HG03442 (cell line): ENCODE measurements at regions not wholly inside any gene's neighbourhood (a gene's known extent, or its start where the extent isn't known, plus 50 kb on each side); places are given as distances from the start of the nearest gene placed in this dataset.

Experiments
- ATAC-seq: cut with Tn5 transposase; IDR thresholded peaks from one replicate; pipeline ENCODE4 v1.9.1; 2021; ENCODE audit warnings: mild to moderate bottlenecking, moderate library complexity; ENCODE audit not compliant: unreplicated experiment

DNA sequence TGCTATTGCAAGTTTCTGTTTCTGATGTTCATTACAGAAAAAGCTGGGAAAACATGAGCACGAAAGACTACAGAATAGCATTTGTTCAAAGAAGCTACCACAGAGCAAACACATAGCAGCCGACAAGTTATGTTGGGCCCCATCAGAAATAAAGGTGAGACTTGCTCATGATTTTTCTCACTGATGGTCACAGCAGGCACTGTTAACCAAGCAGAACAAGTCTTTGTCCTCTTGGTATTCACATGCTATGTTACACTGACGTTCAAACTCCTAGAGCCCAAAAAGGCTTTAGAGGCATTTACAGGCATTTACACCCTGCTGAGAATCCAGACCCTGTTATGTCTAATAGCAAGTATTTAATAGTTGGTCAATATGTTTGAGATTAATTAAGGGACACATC lies 235.0 kb upstream of the HNMT start:
- ATAC-seq: no peak

DNA sequence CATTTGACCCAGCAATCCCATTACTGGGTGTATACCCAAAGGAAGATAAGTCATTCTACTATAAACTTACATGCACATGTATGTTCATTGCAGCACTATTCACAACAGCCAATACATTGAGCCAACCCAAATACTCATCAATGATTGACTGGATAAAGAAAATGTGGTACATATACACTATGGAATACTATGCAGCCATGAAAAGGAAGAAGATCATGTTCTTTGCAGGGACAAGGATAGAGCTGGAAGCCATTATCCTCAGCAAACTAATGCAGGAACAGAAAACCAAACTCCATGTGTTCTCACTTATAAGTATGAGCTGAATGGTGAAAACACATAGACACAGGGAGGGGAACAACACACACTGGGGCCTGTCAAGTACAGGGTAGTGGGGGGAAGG lies 226.7 kb upstream of the HNMT start:
- ATAC-seq: no peak

DNA sequence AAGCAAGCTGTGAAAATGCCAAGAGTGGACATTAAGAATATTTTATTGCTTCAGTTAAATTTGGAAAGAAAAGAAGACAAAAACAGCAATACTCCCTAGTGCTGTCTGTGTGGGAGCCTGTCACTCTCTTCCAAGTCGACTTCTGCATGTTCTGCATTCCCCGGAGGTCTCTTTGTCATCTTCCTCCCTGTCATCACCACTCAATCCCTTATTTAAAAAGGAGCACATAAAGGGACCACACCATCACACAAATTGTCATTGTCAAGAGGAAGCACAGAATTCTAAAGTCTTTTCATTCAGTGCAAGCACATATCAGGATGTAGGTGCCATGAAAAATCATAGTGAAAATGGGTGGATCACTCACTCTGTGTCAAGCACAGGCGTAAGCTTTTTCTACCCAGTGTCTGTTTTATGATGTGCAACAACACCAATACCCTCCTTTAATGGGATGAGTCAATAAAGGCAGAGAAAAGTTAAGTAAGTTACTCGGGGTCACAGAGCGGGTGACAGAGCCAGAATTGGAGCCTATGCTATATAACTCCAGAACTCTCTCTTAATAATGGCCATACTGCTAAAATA lies 222.4 kb upstream of the HNMT start:
- ATAC-seq: no peak

DNA sequence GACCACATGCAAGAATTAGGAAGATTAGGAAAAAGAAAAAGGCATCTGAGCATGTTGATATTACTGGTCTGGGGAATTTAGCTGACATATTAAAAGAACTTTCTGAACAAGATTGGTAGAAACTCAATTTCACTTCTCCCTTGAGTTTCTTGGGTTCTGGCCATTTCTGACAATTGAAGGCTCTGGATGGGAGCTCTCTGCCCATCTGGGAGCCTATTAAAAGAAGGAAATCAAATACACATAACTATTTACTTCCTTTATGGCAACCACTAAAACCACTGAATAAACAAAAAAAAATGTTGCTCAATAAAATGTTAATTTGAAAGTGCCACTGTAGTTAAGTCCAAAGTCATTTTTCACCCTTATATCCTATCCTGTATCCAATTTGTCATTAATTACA lies 216.8 kb upstream of the HNMT start:
- no peak for ATAC-seq

DNA sequence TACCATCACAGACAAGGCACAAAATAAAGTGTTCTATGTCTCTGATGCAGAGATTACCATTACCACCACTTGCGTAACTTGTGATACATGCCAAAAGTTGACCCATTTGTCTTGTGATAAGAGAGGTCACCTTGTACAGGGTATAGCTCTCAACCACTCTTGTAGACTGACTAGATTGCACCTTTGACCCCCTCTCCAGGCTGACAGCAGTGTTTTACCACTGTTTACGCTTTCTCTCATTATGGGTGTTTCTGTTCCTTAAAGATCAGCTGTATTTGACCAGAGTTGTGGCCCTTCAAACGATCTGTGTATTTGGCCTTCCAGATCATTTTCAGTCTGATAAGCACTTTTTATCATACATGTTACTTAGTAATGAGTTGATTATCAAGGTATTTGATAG lies 215.7 kb upstream of the HNMT start:
- ATAC-seq: no peak

DNA sequence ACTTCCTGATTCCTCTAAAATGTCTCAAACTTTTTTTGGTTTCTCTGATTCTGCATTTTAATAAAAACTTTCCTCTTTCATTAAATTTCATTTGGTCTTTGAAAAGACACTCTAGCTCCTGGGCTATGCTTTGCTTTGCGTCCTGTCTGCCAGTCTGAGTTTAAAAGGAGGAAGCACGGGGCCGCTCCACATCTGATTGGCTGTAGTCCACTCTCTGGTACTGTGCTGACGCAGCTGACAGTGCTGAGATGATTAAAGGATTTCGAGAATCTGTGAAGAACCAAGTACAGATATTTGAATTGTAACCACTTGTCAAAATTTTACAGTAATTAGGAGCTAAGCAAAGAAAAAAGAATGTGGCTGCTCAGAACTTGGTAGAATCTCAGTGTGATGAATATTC lies 199.6 kb upstream of the HNMT start:
- no peak for ATAC-seq

DNA sequence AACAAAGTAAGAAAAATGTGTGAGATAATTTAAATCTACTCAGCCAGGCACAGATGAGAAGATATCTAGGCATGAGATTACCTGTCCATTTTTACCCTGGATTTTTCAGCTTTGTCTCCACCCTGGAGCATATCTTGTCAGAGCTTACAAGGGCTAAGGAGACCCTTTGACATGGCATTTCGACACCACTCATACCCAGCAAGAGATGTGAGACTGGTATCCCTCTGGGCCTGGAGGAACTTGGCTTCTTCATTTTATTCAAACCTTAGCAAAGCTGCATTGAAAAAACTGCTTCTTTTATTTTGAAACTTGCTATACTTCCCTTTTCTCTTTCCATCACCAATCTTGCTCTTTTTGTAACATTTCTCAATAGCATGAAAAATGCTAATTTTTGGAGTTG lies 194.9 kb upstream of the HNMT start:
- ATAC-seq: no peak

DNA sequence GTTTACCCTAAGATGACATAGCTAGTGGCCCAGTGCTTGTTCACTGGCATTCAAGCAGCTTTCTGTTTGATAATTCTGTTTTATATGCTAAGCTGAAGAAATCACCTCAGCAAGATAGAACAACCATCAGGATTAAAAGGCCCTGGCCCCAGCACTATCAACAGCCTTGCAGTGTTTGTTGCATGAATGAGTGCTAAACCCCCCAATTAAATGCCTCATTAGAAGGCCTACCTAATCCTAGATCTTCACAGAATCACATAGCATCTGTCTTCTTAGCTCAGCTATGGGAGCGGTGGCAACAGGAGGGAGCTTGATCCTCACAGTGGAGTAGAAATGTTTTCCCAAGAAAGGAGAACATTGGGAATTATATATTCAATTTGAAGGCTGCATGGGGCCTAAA lies 194.1 kb upstream of the HNMT start:
- no peak for ATAC-seq

DNA sequence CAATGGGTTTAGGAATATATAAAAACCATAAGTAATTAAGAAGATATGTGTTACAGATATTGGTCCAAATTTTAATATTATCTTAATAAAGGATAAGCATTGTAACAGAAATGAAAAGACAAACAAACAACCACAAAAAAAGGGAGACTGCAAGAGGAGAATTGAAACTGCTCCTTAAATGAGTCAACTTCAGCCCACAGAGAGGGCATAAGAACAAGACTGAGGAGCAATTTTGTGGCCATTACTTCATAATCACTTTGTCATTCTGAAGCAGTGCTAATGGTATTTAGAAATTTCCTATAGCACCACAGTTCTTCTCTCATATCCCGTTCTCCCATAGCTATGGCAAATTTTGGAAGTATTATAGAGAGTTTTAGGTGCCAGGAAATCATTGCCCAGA lies 193.2 kb upstream of the HNMT start:
- ATAC-seq: no peak

DNA sequence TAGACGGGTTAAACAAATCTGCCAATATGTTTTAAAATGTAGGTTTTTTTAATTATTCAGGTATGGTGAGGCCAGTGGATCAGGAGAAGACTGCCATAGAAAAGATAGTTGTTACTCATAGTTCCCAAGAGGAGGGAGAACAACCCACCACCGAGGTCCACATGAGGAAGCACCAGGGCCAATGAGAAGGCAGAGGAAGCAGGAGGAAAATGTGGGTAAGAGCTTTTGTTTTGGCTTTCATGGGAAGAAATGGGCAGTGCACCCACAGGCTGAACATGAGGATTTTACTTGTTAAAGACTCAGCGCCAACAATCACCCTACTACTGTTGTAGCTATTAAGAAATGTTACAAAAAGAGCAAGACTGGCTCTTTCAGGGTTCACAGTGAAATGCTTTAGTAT lies 191.8 kb upstream of the HNMT start:
- ATAC-seq: no peak

DNA sequence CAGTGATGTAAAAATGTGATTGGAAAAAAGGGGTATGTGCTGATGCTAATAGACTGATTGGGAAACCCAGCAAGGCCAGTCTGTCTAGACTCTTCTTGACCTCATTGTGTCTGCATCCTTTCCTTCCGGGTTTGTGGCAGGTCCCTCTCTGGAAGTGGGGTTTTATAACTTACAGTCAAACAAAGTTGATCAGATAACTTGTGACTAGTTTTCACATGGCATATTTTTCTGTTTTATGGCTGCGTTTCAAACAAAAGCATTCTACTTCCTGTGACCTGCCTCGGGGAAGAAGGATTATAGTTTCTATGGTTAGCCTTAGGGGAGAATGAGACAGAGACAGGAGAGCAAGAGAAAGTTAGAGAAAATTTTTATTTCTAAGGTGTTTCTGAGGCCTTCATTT lies 188.7 kb upstream of the HNMT start:
- no peak for ATAC-seq

DNA sequence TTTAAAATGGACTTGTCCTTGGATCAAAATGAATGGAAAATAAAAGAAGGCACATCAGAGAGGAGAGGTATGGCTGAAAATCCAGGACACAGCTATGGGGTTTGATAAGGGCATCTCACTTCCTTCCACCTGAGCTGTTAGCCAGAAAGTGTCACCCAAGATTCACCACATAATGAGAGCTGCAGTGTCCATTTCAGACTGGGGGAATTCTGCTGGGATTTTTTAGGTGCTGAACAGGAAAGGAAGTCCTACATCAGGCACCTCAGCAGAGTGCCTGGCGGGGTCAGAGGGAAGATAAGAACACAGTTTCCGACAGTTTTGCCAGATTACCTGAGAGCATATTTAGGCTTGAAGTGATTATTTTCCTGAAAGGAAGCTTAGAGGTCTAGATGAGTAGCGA lies 187.6 kb upstream of the HNMT start:
- no peak for ATAC-seq

DNA sequence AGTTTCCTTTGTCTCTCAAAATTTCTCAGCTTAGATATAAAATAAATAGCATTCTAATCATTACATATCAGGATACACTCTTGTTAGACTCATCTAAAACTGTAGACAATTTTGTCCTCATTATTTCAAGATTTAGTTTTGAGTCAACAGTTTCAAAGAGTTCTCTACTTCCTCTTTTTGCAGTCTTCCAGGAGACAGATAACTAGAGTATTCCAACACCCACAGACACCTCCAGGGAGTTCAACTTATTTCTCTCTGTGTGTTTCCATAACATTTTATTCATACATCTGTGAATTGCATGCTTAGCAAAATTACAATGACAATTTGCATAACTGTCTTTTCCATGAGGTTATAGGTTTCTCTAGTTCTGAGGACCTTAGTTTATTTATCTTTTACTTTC lies 166.6 kb upstream of the HNMT start:
- ATAC-seq: peak; percentile 83

DNA sequence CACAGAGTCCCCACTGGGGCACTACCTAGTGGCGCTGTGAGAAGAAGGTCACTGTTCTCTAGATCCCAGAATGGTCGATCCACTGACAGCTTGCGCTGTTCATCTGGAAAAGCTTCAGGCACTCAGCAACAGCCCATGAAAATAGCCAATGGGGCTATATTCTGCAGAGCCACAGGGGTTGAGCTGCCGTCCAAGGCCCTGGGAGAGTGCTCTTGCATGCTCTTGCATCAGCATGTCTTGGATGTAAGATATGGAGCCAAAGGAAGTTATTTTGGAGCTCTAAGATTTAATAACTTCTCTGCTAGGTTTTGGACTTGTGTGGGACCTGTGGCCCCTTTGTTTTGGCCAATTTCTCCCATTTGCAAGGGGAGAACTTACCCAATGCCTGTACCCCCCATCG lies 164.7 kb upstream of the HNMT start:
- no peak for ATAC-seq

DNA sequence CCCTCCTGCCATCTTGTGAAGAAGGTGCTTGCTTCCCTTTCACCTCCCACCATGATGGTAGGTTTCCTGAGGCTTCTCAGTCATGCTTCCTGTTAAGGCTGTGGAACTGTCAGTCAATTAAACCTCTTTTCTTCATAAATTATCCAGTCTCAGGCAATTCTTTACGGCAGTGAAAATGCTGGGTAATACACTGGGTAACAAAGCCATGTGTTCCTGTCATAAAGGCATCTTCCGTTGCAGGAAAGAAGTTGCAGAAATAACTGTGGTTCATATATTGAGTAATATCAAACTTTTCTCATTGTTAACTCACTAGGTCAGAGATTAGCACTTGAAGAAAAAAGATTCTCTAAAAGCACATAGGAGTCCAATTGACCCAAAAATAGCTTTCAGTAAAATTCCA lies 163.9 kb upstream of the HNMT start:
- ATAC-seq: no peak

DNA sequence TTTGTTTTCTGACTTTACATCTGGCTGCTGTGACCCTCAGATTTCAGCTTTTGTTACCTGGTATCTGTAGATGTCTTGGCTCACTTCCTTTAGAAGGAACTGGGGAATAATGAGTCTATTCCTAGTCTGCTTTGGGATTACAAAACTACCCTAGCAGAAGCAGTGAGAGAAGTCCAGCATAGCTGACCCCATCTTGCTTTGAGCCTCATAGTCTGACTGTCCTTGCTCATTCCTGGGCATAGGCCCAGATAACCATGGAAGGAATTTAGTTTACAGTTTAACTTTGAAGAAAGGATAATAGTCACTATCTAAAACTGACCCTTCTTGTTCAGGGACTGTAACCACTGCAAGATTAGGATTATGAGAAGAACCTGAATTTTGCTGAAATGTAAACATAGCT lies 163.0 kb upstream of the HNMT start:
- no peak for ATAC-seq

DNA sequence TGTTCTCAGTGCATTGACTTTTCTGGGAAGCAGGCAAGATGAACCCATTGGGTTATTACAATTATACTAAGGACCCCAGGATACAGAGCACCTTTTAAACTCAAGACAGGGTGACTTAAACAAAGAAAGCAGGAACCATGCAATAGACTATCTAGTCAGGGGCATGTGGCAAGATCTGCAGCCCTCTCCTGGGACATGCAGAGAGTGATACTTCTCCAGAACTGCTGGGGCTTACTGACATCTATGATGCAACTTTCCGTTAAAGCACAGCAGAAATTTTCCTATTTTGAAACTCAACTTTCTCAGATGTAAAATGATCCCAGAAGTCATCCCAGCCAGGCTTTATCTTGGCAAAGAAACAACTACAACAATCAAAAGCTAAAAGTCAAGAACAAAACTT lies 162.2 kb upstream of the HNMT start:
- no peak for ATAC-seq

DNA sequence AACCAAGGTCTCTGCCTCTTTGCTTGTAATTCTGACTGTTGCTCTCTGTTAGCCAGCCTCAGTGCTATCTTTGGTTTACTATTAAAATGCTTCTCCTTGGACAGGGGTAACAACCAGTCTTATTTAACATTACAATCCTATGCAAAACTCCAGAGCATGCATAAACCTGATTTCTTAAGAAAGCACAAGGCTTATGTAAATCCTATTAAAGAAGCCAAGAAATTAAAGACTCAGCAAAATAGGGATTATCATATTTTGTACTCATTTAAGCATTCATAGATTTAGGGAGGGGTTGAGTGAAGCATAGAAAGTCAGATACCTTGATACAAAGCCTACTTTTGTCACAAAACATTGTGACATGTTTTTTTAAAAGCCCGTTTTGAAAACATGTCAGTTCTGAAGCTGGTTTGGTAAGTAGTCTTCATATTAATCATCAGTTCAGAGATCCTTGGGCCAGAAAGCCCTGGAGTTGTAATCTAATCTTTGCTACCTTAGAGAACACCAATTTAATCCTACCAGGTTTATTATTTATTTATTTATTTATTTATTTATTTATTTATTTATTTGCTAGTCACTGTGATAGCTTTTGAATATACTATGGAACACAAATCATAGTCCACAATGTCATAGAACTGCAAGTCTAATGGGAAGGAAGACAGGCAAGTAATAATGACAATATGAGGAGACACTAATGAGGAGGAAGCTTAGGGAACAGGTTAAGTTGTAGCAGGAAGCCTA lies 158.0 kb upstream of the HNMT start:
- ATAC-seq: no peak

DNA sequence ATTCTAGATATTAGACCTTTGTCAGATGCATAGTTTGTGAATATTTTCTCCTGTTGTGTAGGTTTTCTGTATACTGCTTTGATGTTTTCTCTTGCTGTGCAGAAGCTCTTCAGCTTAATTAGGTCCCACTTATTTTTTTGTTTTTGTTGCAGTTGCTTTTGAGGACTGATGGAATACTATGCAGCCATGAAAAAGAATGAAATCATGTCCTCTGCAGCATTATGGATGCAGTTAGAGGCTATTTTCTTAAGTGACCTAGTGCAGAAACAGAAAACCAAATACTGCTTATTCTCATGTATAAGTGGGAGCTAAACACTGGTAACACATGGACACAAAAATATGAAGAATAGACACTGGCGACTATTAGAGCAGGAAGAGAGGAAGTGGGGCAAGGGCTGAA lies 155.0 kb upstream of the HNMT start:
- no peak for ATAC-seq

DNA sequence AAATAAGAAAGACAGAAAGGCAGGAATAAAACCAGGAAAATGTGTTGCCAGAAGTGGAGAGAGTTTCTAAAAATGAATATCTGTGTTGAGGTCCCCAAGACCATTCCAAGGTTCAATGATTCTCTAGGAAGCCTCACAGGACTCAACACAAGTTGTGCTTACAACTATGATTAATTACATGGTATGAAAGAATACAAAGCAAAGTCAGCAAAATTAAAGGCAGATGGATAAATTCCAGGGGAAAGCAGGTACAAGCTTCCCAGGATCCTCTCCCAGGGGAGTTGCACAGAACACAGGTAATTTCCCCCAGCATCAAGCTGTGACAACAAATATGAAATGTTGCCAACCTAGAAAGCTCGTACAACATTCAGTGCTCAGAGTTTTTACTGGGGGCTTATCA lies 154.4 kb upstream of the HNMT start:
- no peak for ATAC-seq

DNA sequence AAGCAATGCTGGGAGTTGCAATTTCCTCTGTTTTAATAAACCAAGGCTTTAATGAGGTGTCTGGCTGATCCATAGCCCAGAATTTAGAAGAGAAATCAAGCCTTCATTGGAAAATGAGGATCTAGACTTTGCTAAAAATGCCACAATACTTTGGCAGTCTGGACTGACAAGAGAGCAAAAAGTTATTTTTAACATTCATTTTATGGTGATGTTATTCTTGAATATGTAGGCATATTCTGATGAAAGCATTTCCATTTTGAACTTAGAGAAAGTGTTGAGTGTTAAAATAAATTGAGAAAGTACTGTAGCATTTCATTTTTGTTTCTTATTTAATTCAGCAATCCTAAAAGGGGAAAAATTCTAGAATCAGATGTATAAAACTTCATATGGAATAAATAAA lies 151.8 kb upstream of the HNMT start:
- no peak for ATAC-seq

DNA sequence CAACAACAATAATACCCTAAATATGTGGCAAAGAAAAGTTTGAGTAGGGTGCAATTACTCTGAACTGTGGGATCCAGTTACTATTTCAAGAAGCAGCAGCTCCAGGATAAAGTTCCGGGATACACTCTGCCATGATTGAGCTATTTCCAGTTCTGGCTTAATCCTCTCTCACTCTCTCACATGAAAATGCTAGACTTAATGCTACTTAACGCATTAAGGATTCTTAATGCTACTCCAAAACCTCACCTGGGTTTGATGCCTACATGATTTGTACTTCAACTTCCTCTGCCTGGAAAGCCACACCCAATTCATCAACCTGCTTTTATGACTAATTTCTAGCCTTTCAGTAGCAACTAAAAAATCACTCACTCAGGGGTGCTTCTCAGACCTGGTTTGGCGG lies 151.1 kb upstream of the HNMT start:
- ATAC-seq: no peak

DNA sequence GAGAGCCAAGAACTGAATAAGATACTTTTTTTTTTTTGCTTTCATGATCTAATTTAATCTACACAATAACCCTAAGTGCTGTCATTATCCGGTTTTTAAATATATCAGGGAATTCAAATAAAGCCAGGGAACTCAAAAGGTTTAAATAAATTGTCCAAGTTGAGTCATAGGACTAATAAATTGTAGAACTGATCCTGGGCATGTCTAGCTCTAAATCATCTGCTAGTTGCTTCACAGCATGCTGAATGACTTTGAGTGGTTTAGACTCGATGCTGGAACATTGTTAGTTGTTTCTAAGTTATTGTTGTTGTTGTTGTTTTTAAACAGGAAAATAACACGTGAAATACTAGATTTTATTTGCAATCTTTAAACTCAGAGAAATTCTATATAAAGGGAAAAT lies 147.2 kb upstream of the HNMT start:
- ATAC-seq: no peak
